ENCODE measurements at regions not wholly inside any gene's neighbourhood (a gene's known extent, or its start where the extent isn't known, plus 50 kb on each side); places are given as distances from the start of the nearest gene placed in this dataset.

GRCh38 chr11:122190768-122191167, 74.8 kb upstream of the BLID start:
- Histone ChIP-seq H3K27me3 (ENCODE audit: control insufficient read depth, insufficient read depth, low read length) (no peaks in the 10 kb centered on the region), H3K4me3 (ENCODE audit: insufficient read depth, low read depth, low read length) (no peak overlapping the region), H3K4me1 (ENCODE audit: control insufficient read depth, insufficient read depth, low read length) (peaks cover 20% of the 10 kb centered on the region), H3K27ac (ENCODE audit: insufficient read depth, low read length) (peak overlapping the region; percentile 54; the same call in 1 of the 2 replicates), H3K4ac (ENCODE audit: low read depth, low read length) (peak overlapping the region; percentile 80; the same call in 1 of the 2 replicates), H3K9ac (ENCODE audit: low read depth, low read length) (no peak overlapping the region), H3K56ac (ENCODE audit: extremely low read depth, insufficient read depth, low read length) (no peak overlapping the region), H2BK20ac (ENCODE audit: low read depth, low read length) (peak overlapping the region; percentile 86; the same call in 1 of the 2 replicates), H3K36me3 (ENCODE audit: control insufficient read depth, insufficient read depth, low read length) (peaks cover 19% of the 10 kb centered on the region), H2BK15ac (ENCODE audit: low read depth, low read length) (no peak overlapping the region; the same call in 2 of the 3 replicates), H3K9me1 (ENCODE audit: insufficient read depth, low read length) (peaks cover 10% of the 10 kb centered on the region), H3K79me1 (ENCODE audit: low read depth in 1 of 2, low read length in 2 of 2) (peaks cover 27 to 59% of the 10 kb centered on the region in 2 experiments), H2AFZ (replicated peaks; ENCODE audit: low read length, poor library complexity) (no peak overlapping the region), H2BK5ac (ENCODE audit: low read depth, low read length, poor library complexity, severe bottlenecking) (peak overlapping the region; percentile 99), H4K91ac (ENCODE audit: insufficient read depth, low read depth, low read length) (peak overlapping the region; percentile 48), H3K23ac (ENCODE audit: low read depth, low read length) (peak overlapping the region; percentile 49; the same call in 1 of the 2 replicates), H3K18ac (ENCODE audit: low read depth, low read length) (peak overlapping the region; percentile 89; the same call in 1 of the 2 replicates), H3K4me2 (ENCODE audit: low read depth, low read length) (no peak overlapping the region), H4K20me1 (ENCODE audit: insufficient read depth, low read length) (no peaks in the 10 kb centered on the region), H3K9me3 (ENCODE audit: control insufficient read depth, insufficient read depth, low read length) (peaks cover 6% of the 10 kb centered on the region), H2BK120ac (ENCODE audit: low read depth, low read length) (peak overlapping the region; percentile 96; the same call in 1 of the 2 replicates), H3K14ac (replicated peaks; ENCODE audit: low read depth, low read length) (0 out of 2 replicates have a peak overlapping the region, but pooled peaks have one; percentile 24), H2AK5ac (ENCODE audit: low read depth, low read length) (no peak overlapping the region), H2AK9ac (replicated peaks; ENCODE audit: low read depth, low read length, poor library complexity) (no peak overlapping the region), H4K8ac (ENCODE audit: low read depth in 2 of 2, low read length in 2 of 2) (peak overlapping the region; percentile 89 to 90), H4K5ac (ENCODE audit: low read depth, low read length) (peak overlapping the region; percentile 53; the same call in 1 of the 2 replicates)
- no CpG with 5 or more reads among the region's 2 CpGs for WGBS, 2 experiments (ENCODE audit: extremely low coverage in 2 of 2, insufficient read length in 1 of 2)
- POLR2A ChIA-PET (ENCODE audit: unreplicated experiment): interaction anchor here (1.0 to 1.6 kb wide), 2 partner anchors 10 to 90 kb away, joined by 4 to 6 read pairs; no protein-coding TSS in a partner anchor
- no peak for TF ChIP-seq RCOR1 (IDR thresholded peaks at IDR 0.05; ENCODE audit: insufficient replicate concordance, low read length)
- DNase-seq (no peak), ATAC-seq (ENCODE audit: low read depth) (no peak)
- no TSS peak for BruUV-seq (replicated peaks)
- CTCF ChIA-PET: no interaction called here
- intact Hi-C loops (cut with micrococcal nuclease): no loop called here
- in situ Hi-C loops (cut with MboI; ENCODE audit: low sequenced_read_pairs): loop anchor here (25.0 kb wide), 1 partner anchor 997 kb away; the partner anchor contains the start of gene CLMP
- dilution Hi-C loops (cut with HindIII; ENCODE audit: low sequenced_read_pairs, unreplicated experiment): no loop called here
